NCI-H1694 treated with DMSO at 0.1 percent for 48 hours (cell line): ENCODE measurements at regions not wholly inside any gene's neighbourhood (a gene's known extent, or its start where the extent isn't known, plus 50 kb on each side); places are given as distances from the start of the nearest gene placed in this dataset.
A peak's percentile ranks its signal among the peaks of the same experiment; 100 is the strongest.

Experiments used
- DNase-seq: peaks from one replicate; lab custom pipeline; 2025; lab: John Stamatoyannopoulos, UW

GRCh38 chr1:30406996-30407864, 316.2 kb downstream of the MATN1 start:
- DNase-seq = no peak

DNA sequence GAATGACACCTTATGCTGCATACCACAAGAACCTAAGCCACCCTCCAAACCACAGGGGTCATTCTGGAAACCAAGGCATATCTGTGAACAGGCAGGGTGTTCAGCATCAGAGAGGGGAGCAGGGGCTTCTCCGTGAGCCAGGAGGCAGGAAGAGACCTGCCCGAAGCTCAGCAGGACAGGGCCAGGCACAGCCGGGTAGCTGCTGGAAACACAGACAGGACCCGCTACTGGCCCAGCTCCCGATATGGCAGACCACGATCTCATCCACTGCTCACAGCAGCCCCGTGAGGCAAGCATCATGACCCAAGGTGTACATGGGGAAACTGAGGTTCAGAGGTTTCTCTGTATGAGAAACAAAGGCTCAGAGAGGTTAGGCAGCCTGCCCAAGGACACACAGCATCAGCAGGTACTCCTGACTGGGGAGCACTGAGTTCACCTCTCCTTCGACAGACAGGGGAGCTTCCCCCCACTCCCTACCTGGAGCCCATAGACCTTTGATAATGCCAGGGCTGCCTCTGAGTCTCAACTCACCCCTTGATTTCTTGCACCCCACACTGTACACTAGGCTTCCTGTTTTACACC, 317.7 kb downstream of the MATN1 start:
- no peak for DNase-seq

- DNase-seq = no peak
These were observed 318.3 kb downstream of the MATN1 start for GRCh38 chr1:30405081-30405480.

DNA sequence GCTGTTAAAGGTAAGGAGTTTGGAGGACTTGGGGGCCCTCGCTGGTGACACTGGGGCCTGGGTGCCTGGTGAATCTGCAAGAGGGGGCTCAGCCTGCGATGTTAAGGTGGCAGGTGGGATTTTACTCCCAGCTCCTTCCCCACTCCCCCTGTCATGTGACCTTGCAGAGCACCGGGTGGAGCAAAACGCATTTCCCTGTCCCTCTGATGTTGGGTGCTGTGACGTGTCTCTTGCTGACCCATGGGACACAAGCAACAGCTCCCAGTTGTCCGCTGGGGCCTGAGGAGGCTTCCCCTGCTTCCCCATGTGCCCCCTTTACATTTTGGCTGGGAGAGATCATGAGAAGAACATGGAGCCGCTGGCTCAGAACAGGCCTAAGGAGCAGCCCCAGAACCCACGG, 319.0 kb downstream of the MATN1 start:
- DNase-seq = no peak

DNA sequence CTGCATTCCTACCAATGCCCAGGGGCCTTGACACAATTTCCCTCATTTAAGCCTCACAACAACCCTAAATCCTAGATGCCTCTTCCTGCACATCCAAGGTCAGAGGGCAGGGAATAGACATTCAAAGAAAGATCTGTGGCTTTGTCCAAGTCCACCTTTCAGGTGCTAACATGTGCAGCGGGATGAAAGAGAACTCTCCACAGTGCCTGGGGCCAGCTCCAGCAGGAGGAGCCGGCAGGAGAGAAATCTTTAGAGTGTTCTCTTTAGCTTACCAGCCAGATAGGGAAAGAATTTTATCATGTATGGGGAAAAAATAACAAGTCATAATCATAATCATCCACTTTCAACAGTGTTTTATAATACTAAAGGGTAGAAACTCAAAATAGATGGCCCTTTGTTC, 319.7 kb downstream of the MATN1 start:
- no peak for DNase-seq

GRCh38 chr1:30403061-30403645, 320.2 kb downstream of the MATN1 start:
- DNase-seq = no peak

DNA sequence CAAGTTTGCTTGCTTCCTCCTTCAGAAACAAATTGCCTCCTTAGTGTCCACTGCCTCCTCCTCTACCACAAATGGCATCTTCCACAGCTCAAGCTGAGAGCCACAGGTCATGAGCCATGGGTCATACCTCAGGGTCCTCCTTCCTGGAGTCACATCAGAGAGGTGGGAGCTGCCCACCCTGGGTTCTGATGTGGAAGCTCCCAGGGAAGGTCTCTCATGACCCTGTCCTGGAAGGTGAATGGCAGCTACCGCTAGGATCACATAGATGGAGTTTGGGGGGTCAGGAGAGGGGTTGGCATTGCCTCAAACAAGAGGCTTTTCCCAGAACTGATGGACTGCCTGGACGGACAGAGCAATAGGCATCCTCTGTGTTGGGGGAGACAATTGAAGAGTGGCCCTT, 321.4 kb downstream of the MATN1 start:
- DNase-seq = no peak

- DNase-seq = no peak
These were observed 322.9 kb downstream of the MATN1 start for GRCh38 chr1:30400507-30400906.

DNA sequence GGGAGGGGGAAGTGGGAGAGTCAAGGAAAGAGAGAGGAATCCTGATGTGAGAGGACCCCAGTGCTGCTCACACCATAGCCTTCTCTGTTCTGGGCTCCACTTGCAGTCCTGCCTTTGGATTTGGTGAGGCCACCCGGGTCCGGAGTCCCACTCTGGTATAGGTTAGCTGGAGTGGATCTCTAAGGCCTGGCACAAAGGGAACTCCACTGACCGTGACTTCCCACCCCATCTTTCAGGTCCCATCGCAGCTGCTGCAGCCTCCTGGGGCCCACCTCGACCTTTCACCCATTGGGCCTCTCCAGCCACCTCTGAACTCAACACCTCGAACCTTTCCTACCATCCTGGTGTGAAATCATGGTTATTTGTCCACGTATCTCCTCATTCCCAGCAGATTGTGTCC, 324.4 kb downstream of the MATN1 start:
- no peak for DNase-seq

GRCh38 chr1:30397576-30397975, 325.8 kb downstream of the MATN1 start:
- DNase-seq = no peak

DNA sequence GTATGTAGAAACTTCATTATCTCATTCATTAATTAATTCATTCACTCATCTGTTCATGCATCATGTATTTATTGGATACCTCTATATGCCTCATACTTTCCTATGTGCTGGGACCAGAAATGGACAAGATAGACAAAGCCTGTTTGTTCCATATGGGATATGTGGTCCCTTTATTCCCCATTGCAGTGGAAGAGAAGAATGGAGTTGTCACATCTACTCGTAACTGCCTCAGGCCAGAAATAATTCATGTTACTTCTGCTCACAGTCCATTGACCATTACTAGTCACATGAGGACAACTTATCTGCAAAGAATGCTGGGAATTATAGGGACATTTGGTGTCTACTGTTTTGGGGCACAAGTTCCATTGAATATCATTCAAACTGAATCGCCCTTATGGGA, 327.8 kb downstream of the MATN1 start:
- no peak for DNase-seq

GRCh38 chr1:30388386-30388785, 335.0 kb downstream of the MATN1 start:
- DNase-seq = no peak

DNA sequence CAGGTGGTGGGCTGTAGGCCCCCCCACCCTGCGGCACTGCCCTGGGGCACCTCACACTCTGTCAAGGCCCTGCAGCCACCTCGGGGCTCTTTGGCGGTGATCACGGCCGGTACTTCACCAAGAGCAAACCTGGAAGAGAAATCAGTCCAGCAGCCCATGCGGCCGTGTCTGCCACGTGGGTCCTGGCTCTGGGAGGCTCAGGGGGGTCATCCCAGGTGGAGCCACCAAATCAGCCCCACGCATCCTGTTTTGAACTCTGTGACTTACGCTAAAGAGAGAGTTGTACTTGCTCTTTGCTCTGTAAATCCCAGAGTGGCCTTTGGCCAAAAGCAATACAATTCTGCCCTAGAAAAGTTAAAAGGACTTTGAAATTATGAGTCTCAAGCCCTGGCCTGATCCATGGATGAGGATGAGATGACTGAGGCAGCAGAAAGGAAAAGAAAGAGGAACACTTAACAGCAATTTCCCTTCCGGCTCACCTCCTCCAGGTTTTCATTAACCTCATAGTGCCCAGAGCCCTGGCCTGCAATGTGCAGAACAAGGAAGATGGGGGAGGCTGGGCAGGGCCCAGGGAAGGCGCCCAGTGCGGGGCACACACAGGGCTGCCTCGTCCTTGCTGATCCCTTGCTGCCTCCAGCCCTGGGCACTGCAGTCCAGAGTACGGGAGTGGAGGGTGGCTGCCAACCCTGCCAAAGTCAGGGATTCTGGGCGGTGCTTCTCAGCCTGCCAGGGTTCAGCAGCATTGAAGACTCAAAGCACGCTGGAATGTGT, 337.0 kb downstream of the MATN1 start:
- no peak for DNase-seq

DNA sequence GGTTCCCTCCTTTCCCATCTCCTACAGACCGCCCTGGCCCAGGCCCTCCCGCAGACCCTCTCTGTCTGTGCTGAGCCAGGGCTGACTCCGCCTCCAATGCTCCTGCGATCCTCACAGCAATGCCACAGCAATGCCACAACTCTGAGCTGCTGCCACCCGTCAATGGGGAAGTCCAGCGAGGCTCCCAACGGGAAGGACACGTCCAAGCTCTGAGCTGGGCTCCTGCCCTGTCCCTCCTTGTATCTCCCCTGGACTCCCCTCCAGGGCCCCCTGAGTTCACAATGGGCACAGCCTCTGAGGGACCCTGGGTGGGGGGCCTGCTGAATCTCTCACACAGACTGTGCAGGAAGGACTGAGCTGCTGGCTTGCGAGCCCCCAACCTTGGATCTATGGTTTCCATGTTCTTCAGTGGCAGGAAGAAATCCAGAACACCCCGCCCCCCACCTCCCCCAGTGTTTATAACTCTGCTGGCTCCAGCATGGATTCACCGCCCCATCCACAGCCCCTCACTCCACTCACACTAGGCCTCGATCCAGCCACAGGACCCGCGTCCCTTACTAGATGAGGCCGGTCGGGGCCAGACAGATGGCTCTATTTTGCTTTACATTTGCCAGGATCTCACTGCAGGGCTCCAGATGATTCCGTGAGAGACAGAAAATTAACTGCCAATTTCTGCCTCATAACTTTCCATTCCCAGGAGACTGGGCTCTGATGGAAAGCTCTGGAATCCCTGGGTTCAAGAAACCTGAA, 338.0 kb downstream of the MATN1 start:
- peak; percentile 69 for DNase-seq

- DNase-seq = peak; percentile 8
These were observed 338.8 kb downstream of the MATN1 start for GRCh38 chr1:30384286-30385245.

DNA sequence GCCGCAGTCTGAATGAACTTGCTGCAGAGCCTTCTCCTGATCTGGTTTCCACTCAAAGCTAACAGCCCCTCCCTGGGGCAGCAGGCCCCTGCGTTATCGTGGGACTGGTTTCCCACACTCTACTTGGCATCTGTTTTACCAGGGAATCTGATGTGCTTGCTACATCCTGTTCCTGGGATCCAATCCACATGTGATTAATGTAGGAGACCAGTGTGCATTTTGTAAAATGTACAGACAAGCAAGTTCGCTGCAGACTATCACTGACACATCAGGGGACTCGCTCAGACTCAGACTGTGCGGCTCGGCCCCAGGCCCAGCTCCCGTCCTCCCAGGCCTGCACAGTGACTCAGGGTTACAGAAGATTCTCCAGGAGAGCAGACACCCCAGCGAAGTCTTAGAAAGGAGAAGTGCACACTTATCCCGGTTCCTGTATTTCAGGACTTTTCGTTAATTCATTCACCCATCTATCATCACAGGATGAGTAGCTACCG, 340.1 kb downstream of the MATN1 start:
- peak; percentile 14 for DNase-seq

- no peak for DNase-seq
These were observed 340.9 kb downstream of the MATN1 start for GRCh38 chr1:30382496-30382895.

GRCh38 chr1:30381671-30382365, 341.6 kb downstream of the MATN1 start:
- DNase-seq = no peak

GRCh38 chr1:30381266-30381665, 342.1 kb downstream of the MATN1 start:
- peak; percentile 30 for DNase-seq

DNA sequence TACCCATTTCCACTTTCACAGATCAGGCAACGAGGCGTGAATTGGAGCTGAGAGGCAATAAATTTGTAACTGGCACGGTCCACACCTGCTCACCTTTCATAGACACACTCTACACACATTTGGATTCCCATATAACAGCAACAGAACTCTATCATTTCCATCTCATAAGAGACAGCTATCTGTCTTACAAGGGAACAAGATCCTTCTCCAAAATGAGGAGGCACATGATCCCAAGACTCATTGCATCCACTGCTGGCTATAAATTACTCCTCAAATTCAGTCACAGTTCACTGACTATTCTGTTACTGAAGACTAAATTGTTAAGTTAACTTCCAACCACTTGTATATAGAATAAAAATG, 342.8 kb downstream of the MATN1 start:
- DNase-seq = no peak
